Osteocyte (in vitro differentiated cells): ENCODE measurements at regions not wholly inside any gene's neighbourhood (a gene's known extent, or its start where the extent isn't known, plus 50 kb on each side); places are given as distances from the start of the nearest gene placed in this dataset.

Experiments
- DNase-seq: peaks from one replicate; pipeline ENCODE4 v3.0.0; 2021; ENCODE audit warnings: mixed read lengths; ENCODE audit not compliant: unreplicated experiment; ENCODE audit errors: extremely low spot score
- H3K27ac Mint-ChIP-seq: one replicate; pipeline ENCODE4 v1.8.0; 2021; ENCODE audit warnings: mild to moderate bottlenecking, mixed read lengths; ENCODE audit not compliant: unreplicated experiment
- H3K27me3 Mint-ChIP-seq: one replicate; pipeline ENCODE4 v1.8.0; 2021; ENCODE audit warnings: mixed read lengths; ENCODE audit not compliant: unreplicated experiment
- H3K36me3 Mint-ChIP-seq: one replicate; pipeline ENCODE4 v1.8.0; 2021; ENCODE audit warnings: mixed read lengths; ENCODE audit not compliant: unreplicated experiment
- H3K4me1 Mint-ChIP-seq: one replicate; pipeline ENCODE4 v1.8.0; 2021; ENCODE audit warnings: mixed read lengths; ENCODE audit not compliant: unreplicated experiment
- H3K4me3 Mint-ChIP-seq: one replicate; pipeline ENCODE4 v1.8.0; 2021; ENCODE audit warnings: mild to moderate bottlenecking, moderate library complexity, mixed read lengths; ENCODE audit not compliant: unreplicated experiment
- H3K9me3 Mint-ChIP-seq: one replicate; pipeline ENCODE4 v1.8.0; 2021; ENCODE audit warnings: mixed read lengths; ENCODE audit not compliant: unreplicated experiment
- CTCF ChIP-seq: fragments of 200-600 bp; sonication (generic); IDR thresholded peaks from 2 replicates; pipeline ENCODE4 v1.5.0; 2021; ENCODE audit warnings: antibody characterized with exemption, mild to moderate bottlenecking, moderate library complexity

- H3K27me3 Mint-ChIP-seq = peaks cover 46% of the 10 kb centered on the region
- no peak for TF ChIP-seq CTCF
- H3K36me3 Mint-ChIP-seq = no peaks in the 10 kb centered on the region
- no peak overlapping the region for H3K4me3 Mint-ChIP-seq
- H3K4me1 Mint-ChIP-seq = no peaks in the 10 kb centered on the region
- DNase-seq = no peak
- no peaks in the 10 kb centered on the region for H3K9me3 Mint-ChIP-seq
- H3K27ac Mint-ChIP-seq = no peak overlapping the region
Measured at GRCh38 chr14:21729703-21730233, 56.1 kb upstream of the OR4E1 start.

GRCh38 chr14:21725250-21725649, 51.6 kb upstream of the OR4E1 start:
- H3K36me3 Mint-ChIP-seq = no peaks in the 10 kb centered on the region
- no peak for DNase-seq
- TF ChIP-seq CTCF = no peak
- no peaks in the 10 kb centered on the region for H3K9me3 Mint-ChIP-seq
- H3K27ac Mint-ChIP-seq = no peak overlapping the region
- H3K27me3 Mint-ChIP-seq = peaks cover 58% of the 10 kb centered on the region
- H3K4me1 Mint-ChIP-seq = no peaks in the 10 kb centered on the region
- H3K4me3 Mint-ChIP-seq = no peak overlapping the region

DNA sequence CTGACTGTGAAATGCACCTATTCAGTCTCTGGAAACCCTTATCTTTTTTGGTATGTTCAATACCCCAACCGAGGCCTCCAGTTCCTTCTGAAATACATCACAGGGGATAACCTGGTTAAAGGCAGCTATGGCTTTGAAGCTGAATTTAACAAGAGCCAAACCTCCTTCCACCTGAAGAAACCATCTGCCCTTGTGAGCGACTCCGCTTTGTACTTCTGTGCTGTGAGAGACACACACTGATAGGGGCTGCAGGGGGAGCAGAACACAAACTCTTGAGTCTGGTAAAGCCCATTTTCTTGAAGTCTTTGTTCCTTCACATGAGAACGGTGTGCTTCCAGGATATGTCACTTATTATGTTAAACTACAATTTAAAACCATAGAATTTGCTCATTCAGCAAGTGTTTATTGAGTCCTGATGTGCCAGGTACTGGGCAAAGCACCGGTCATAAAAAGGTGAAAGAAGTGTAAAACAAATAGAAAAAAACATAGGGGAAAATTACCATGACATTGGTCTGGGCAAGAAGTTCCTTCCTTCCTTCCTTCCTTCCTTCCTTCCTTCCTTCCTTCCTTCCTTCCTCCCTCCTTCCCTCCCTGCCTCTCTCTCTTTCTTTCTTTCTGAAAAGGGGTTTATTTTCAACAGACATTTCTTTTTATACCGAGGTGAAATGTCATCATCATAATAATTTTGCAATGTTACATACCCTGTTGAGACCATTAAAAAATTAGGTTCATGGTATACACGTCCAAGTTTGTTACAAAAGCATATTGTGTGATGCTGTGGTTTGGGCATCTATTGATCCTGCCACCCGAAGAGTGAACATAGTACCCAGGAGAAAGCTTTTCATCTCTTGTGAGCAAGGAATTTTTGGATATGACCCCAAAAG, 50.7 kb upstream of the OR4E1 start:
- Mint-ChIP-seq H3K36me3 (no peaks in the 10 kb centered on the region), H3K4me1 (no peaks in the 10 kb centered on the region), H3K4me3 (no peak overlapping the region), H3K27me3 (peaks cover 56% of the 10 kb centered on the region), H3K27ac (no peak overlapping the region), H3K9me3 (no peaks in the 10 kb centered on the region)
- no peak for TF ChIP-seq CTCF
- no peak for DNase-seq

GRCh38 chr14:21723431-21724045, 49.9 kb upstream of the OR4E1 start:
- no peak for TF ChIP-seq CTCF
- no peak overlapping the region for H3K27ac Mint-ChIP-seq
- DNase-seq = no peak
- H3K9me3 Mint-ChIP-seq = no peaks in the 10 kb centered on the region
- H3K4me1 Mint-ChIP-seq = no peaks in the 10 kb centered on the region
- H3K36me3 Mint-ChIP-seq = no peaks in the 10 kb centered on the region
- H3K27me3 Mint-ChIP-seq = peaks cover 56% of the 10 kb centered on the region
- no peak overlapping the region for H3K4me3 Mint-ChIP-seq
